ENCODE measurements at regions not wholly inside any gene's neighbourhood (a gene's known extent, or its start where the extent isn't known, plus 50 kb on each side); places are given as distances from the start of the nearest gene placed in this dataset.

DNA sequence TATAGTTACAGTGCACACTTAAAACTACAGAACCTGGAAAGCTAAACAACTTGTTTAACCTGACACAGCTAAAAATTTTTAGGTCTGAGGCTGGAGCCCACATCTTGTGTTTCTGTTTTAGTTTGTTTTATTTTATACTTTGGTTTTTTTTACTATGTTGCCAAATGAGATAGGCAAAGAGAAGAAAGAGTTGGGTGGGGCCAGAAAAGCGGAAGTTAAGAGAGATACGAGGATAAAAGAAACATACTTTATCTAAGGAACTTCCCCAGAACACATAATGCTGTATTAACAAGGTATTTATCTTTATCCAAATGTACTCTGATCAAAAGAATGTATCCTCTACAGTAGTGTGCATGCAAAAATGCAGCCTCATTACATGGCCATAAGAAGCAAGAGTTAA lies 1145.7 kb downstream of the EPHA3 start:
- no peak for DNase-seq

DNA sequence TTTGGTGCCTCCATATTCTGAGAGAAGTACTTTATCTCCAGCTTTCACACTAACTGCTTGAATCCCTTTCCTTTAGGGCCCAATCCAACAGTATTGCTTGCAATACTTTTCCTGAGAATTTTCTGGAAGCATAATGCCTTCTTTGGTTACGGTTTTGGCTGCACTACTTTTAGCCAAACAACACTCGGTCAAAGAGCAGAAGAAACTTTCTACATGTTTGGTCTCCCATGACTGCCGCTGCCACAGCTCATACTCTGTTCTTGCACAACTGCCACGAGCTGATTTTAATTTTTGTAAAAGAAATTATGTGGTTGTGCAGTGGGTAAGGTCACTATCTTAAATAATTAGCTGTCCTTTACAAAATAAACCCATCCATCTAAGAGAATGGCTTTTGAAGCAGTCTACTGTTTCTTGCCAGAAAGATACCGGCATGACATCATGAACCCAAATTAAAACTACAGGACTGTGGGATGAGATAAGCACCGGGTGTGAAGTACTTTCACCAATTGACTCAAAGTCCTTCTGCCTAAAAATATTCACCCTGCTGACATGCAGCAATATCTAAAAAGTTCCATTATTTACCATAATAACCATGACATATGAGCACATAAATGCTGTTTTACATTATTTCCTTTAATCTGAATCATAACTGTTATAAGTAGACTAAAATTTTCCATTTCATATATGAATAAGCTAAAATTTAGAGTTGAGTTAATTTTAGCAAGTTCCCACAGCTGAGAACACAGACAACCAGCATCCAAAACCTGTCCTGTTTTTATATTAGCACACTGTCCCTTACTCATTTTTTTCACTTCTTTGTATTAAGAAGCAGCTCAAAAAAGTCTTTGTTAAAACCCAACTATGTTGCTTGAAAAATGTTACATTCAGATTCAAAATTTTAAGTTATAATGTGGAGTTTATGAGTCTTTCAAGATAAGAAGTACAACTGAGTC lies 1154.3 kb downstream of the EPHA3 start:
- no peak for DNase-seq

All from NCI-H82 (cell line).